ENCODE measurements at regions not wholly inside any gene's neighbourhood (a gene's known extent, or its start where the extent isn't known, plus 50 kb on each side); places are given as distances from the start of the nearest gene placed in this dataset.

DNA sequence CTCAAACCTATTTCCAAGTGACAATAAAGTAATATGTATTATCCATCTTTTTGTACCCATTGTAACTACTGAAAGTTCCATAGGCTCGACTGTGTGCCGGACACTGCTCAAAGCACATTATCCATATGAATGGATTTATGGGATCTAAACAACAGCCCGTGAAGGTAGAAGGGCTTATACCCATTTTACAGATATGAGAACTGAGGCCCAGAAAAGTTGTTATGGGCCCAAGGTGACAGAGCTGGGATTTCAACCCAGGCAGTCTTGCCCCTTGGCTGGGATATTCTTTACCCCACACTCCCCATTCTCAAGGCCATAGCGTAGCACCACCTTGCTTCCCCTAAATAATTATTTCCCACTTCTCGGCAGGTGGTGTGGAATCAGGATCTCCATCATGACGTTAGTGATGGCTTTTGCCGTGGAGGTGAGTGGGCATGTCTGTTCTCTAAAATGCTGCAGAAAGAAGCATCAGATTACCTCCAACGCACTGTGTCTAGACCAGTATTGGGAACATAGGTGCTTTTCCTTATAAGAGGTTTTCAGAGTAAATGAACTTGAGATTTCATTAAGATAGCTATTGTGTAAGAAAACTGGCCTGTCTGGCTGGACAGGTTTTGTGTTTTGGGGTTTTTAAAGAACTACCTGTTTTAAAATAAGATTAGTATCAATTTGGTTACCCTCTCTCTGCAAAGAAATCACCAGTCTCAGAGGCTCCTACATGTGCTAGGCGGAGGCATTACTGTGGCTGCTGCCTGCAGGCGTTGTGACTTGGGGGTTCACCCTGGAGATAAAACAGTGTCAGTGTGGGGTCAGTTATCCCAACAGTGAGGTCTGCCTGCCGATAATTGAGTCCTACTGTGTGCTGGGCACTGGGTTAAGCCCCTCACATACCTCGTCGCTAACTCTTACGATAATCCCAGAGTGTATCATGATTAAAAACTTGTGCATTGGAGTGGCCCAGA lies 85.1 kb upstream of the SDK1 start:
- Histone ChIP-seq H4K20me1 (ENCODE audit: control insufficient read depth, insufficient read depth, low read depth, low read length) (no peaks in the 10 kb centered on the region), H3K27me3 (ENCODE audit: control insufficient read depth, low read length) (peaks cover 13% of the 10 kb centered on the region), H3K27ac (ENCODE audit: low read depth, low read length) (no peak overlapping the region), H3K4me1 (ENCODE audit: control insufficient read depth, low read length) (no peaks in the 10 kb centered on the region), H3K9me3 (ENCODE audit: control insufficient read depth, insufficient read depth, low read length) (no peaks in the 10 kb centered on the region), H3K36me3 (ENCODE audit: control insufficient read depth, low read length) (no peaks in the 10 kb centered on the region), H3F3A (ENCODE audit: control insufficient read depth, insufficient read depth) (no peaks in the 10 kb centered on the region), H3K4me3 (ENCODE audit: low read length) (no peak overlapping the region), H3K9me2 (replicated peaks; ENCODE audit: control insufficient read depth, low read length) (no peaks in the 10 kb centered on the region), H3K4me2 (ENCODE audit: low read length) (no peak overlapping the region), H3K79me2 (ENCODE audit: control insufficient read depth, low read length) (no peaks in the 10 kb centered on the region)
- TF ChIP-seq EZH2phosphoT487 (IDR thresholded peaks at IDR 0.05; ENCODE audit: borderline replicate concordance, low read length) (no peak), CTCF (IDR thresholded peaks at IDR 0.05; ENCODE audit: low read depth, low read length, poor library complexity, severe bottlenecking) (no peak)

- H3K27ac ChIP-seq (ENCODE audit: low read depth, low read length): no peak overlapping the region
- H3K9me3 ChIP-seq (ENCODE audit: control insufficient read depth, insufficient read depth, low read length): no peaks in the 10 kb centered on the region
- no peaks in the 10 kb centered on the region for H3K4me1 ChIP-seq (ENCODE audit: control insufficient read depth, low read length)
- no peak overlapping the region for H3K4me3 ChIP-seq (ENCODE audit: low read length)
- no peaks in the 10 kb centered on the region for H3K79me2 ChIP-seq (ENCODE audit: control insufficient read depth, low read length)
- H3K27me3 ChIP-seq (ENCODE audit: control insufficient read depth, low read length): peaks cover 13% of the 10 kb centered on the region
- no peak overlapping the region for H3K4me2 ChIP-seq (ENCODE audit: low read length)
- H3F3A ChIP-seq (ENCODE audit: control insufficient read depth, insufficient read depth): no peaks in the 10 kb centered on the region
- TF ChIP-seq EZH2phosphoT487 (IDR thresholded peaks at IDR 0.05; ENCODE audit: borderline replicate concordance, low read length) (no peak), CTCF (IDR thresholded peaks at IDR 0.05; ENCODE audit: low read depth, low read length, poor library complexity, severe bottlenecking) (no peak)
- H4K20me1 ChIP-seq (ENCODE audit: control insufficient read depth, insufficient read depth, low read depth, low read length): no peaks in the 10 kb centered on the region
- H3K9me2 ChIP-seq (replicated peaks; ENCODE audit: control insufficient read depth, low read length): no peaks in the 10 kb centered on the region
- no peaks in the 10 kb centered on the region for H3K36me3 ChIP-seq (ENCODE audit: control insufficient read depth, low read length)
These were observed 83.9 kb upstream of the SDK1 start for GRCh38 chr7:3217166-3217565.

DNA sequence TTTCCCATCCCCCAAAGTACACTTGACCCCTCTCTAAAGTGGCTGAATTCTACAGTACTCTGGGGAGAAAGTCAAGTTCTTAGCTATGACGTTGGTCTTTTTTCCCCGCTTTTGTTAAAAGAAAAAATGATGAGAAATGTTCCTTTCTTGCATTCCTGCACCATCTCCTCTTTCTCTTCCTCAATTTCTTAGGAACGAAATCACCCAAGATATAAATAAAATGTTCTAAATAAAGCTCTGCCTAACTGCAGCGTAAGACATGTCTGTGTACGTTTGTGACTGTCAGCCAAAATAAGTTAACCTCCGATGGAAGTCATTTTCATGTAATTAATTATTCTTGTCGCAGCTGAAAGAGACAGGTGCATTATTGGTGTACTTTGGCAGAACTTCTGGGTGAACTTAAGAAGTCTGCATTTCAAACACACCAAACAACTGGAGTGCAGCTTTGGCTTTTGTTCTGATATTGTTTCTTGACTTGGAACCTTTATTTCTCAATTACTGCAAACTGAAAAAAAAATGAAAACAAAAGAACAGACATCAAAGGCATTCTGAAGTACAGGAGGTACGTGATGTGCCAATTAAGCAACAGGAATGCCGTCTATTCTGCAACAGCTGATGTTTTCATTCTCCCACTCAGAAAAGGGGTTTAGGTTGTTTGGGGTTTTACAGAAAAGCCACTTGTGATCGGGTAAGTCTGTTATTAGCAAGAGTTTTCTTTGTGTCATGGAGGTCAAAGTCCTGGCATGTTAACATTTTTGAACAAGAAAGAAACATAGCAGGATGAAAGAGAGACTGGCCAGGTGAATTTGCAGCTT lies 82.4 kb upstream of the SDK1 start:
- H3K27ac ChIP-seq (ENCODE audit: low read depth, low read length): no peak overlapping the region
- no peaks in the 10 kb centered on the region for H3K4me1 ChIP-seq (ENCODE audit: control insufficient read depth, low read length)
- no peak for TF ChIP-seq CTCF (IDR thresholded peaks at IDR 0.05; ENCODE audit: low read depth, low read length, poor library complexity, severe bottlenecking)
- no peak for TF ChIP-seq EZH2phosphoT487 (IDR thresholded peaks at IDR 0.05; ENCODE audit: borderline replicate concordance, low read length)
- H3K4me3 ChIP-seq (ENCODE audit: low read length): no peak overlapping the region
- no peaks in the 10 kb centered on the region for H3K79me2 ChIP-seq (ENCODE audit: control insufficient read depth, low read length)
- H3K36me3 ChIP-seq (ENCODE audit: control insufficient read depth, low read length): no peaks in the 10 kb centered on the region
- no peak overlapping the region for H3K4me2 ChIP-seq (ENCODE audit: low read length)
- H3K9me2 ChIP-seq (replicated peaks; ENCODE audit: control insufficient read depth, low read length): no peaks in the 10 kb centered on the region
- H3K9me3 ChIP-seq (ENCODE audit: control insufficient read depth, insufficient read depth, low read length): no peaks in the 10 kb centered on the region
- peaks cover 20% of the 10 kb centered on the region for H3K27me3 ChIP-seq (ENCODE audit: control insufficient read depth, low read length)
- H3F3A ChIP-seq (ENCODE audit: control insufficient read depth, insufficient read depth): no peaks in the 10 kb centered on the region
- H4K20me1 ChIP-seq (ENCODE audit: control insufficient read depth, insufficient read depth, low read depth, low read length): no peaks in the 10 kb centered on the region
